SK-N-SH (cell line): ENCODE measurements at regions not wholly inside any gene's neighbourhood (a gene's known extent, or its start where the extent isn't known, plus 50 kb on each side); places are given as distances from the start of the nearest gene placed in this dataset.

Experiments used
- CTCF ChIA-PET: fragments of 300-600, 350-600 bp; formaldehyde crosslinking; extraction: SDS; loops from one replicate; lab custom pipeline; 2021; lab: Yijun Ruan, JAX
- POLR2A ChIA-PET: fragments of 350-600 bp; sonication (Branson Sonifier 250); formaldehyde crosslinking; extraction: SDS; loops from one replicate; lab custom pipeline; 2020; ENCODE audit warnings: antibody characterized with exemption, inconsistent platforms; lab: Yijun Ruan, JAX
- DNase-seq: peaks from one replicate; pipeline ENCODE4 v3.0.0; 2012
- H2AFZ ChIP-seq: fragments of 200-600 bp; sonication (generic); 2 replicates; pipeline ENCODE4 v1.8.1; 2016; ENCODE audit warnings: antibody characterized with exemption, mild to moderate bottlenecking, low read depth
- H3F3A ChIP-seq: fragments of 200-600 bp; sonication (generic); replicated peaks from 2 replicates; pipeline ENCODE3; 2016; ENCODE audit warnings: antibody characterized with exemption, mild to moderate bottlenecking; ENCODE audit not compliant: insufficient read depth
- H3K27ac ChIP-seq, 2 experiments: fragments of 200-500 bp in 1 of 2; fragments of 200-600 bp in 1 of 2; sonication (Bioruptor generic) in 1 of 2; sonication (generic), shearing (Covaris generic) in 1 of 2; 2 replicates each; pipeline versions ENCODE4 v1.5.1 to v1.6.1; 2014 to 2016; ENCODE audit warnings: low read depth in 2 of 2, inconsistent platforms in 1 of 2, low read length in 1 of 2, mild to moderate bottlenecking in 1 of 2, mixed read lengths in 1 of 2
- H3K27me3 ChIP-seq: fragments of 200-600 bp; sonication (generic), shearing (Covaris generic); 2 replicates; pipeline ENCODE4 v1.6.1; 2016; ENCODE audit warnings: mixed run types; ENCODE audit not compliant: insufficient read depth
- H3K36me3 ChIP-seq, 2 experiments: fragments of 200-500 bp in 1 of 2; fragments of 200-600 bp in 1 of 2; sonication (Bioruptor generic) in 1 of 2; sonication (generic) in 1 of 2; replicated peaks in 1 of 2; 2 replicates each; pipeline versions ENCODE3 to v1.5.1; 2014 to 2016; ENCODE audit warnings: low read length in 1 of 2, mild to moderate bottlenecking in 1 of 2; ENCODE audit not compliant: insufficient read depth in 2 of 2, control insufficient read depth in 1 of 2
- H3K4me1 ChIP-seq, 2 experiments: fragments of 200-500 bp in 1 of 2; fragments of 200-600 bp in 1 of 2; sonication (Bioruptor generic) in 1 of 2; sonication (generic), shearing (Covaris generic) in 1 of 2; 2 replicates each; pipeline versions ENCODE4 v1.5.1 to v1.6.1; 2014 to 2016; ENCODE audit warnings: low read depth in 1 of 2, low read length in 1 of 2, mixed run types in 1 of 2; ENCODE audit not compliant: insufficient read depth in 2 of 2, control insufficient read depth in 1 of 2
- H3K4me2 ChIP-seq: fragments of 200-600 bp; sonication (generic), shearing (Covaris generic); 2 replicates; pipeline ENCODE4 v1.6.1; 2017; ENCODE audit warnings: mixed run types
- H3K4me3 ChIP-seq, 2 experiments: fragments of 200-500 bp in 1 of 2; fragments of 200-600 bp in 1 of 2; sonication (Bioruptor generic) in 1 of 2; sonication (generic), shearing (Covaris generic) in 1 of 2; 2 replicates each; pipeline versions ENCODE4 v1.5.1 to v1.8.1; 2014 to 2016; ENCODE audit warnings: low read depth in 2 of 2, inconsistent platforms in 1 of 2, low read length in 1 of 2, mild to moderate bottlenecking in 1 of 2, mixed read lengths in 1 of 2, moderate library complexity in 1 of 2
- H3K79me2 ChIP-seq: fragments of 200-600 bp; sonication (generic); 2 replicates; pipeline ENCODE4 v1.8.1; 2017; ENCODE audit warnings: mild to moderate bottlenecking; ENCODE audit not compliant: insufficient read depth
- H3K9ac ChIP-seq: fragments of 200-600 bp; sonication (generic); 2 replicates; pipeline ENCODE4 v1.6.1; 2017; ENCODE audit warnings: mixed run types
- H3K9me2 ChIP-seq: fragments of 200-600 bp; sonication (generic); 2 replicates; pipeline ENCODE4 v1.6.1; 2017; ENCODE audit warnings: mixed run types
- H3K9me3 ChIP-seq: fragments of 200-600 bp; sonication (generic); 2 replicates; pipeline ENCODE4 v1.6.1; 2017; ENCODE audit warnings: mixed run types, mild to moderate bottlenecking, moderate library complexity
- H4K20me1 ChIP-seq: fragments of 200-600 bp; sonication (generic); 2 replicates; pipeline ENCODE4 v1.6.1; 2017; ENCODE audit warnings: mild to moderate bottlenecking, mixed run types; ENCODE audit not compliant: insufficient read depth
- CHD2 ChIP-seq: fragments of 150-350 bp; IDR thresholded peaks from 2 replicates; pipeline ENCODE4 v1.6.1; 2018; ENCODE audit warnings: low read length; ENCODE audit not compliant: partially characterized antibody
- ELF1 ChIP-seq: IDR thresholded peaks from 2 replicates; pipeline ENCODE4 v1.4.0; 2012
- FOSL2 ChIP-seq: IDR thresholded peaks from 2 replicates; pipeline ENCODE4 v1.4.0; 2012; ENCODE audit warnings: low read depth, mild to moderate bottlenecking, moderate library complexity, borderline replicate concordance
- FOXJ3 ChIP-seq: sonication (generic); formaldehyde crosslinking; IDR thresholded peaks from 2 replicates; pipeline ENCODE4 v1.5.1; 2020; ENCODE audit warnings: mild to moderate bottlenecking, missing genetic modification reagents
- GABPA ChIP-seq: IDR thresholded peaks from 2 replicates; pipeline ENCODE4 v1.4.0; 2012; ENCODE audit warnings: low read depth, mild to moderate bottlenecking
- GATA2 ChIP-seq: sonication (generic); formaldehyde crosslinking; IDR thresholded peaks from 2 replicates; pipeline ENCODE4 v1.5.0; 2020; ENCODE audit warnings: mild to moderate bottlenecking, missing genetic modification reagents
- IRF3 ChIP-seq: fragments of 150-350 bp; IDR thresholded peaks from 2 replicates; pipeline ENCODE4 v1.6.1; 2016; ENCODE audit warnings: mild to moderate bottlenecking, low read depth, low read length
- MEF2A ChIP-seq: IDR thresholded peaks from 2 replicates; pipeline ENCODE4 v1.4.0; 2012; ENCODE audit warnings: low read depth, borderline replicate concordance
- MXI1 ChIP-seq: IDR thresholded peaks from 2 replicates; pipeline ENCODE4 v1.6.1; 2012; ENCODE audit warnings: mild to moderate bottlenecking, low read depth, low read length, improper control_type of control experiment
- RAD21 ChIP-seq: IDR thresholded peaks from 2 replicates; pipeline ENCODE4 v1.6.1; 2012; ENCODE audit warnings: mild to moderate bottlenecking, low read length
- RCOR1 ChIP-seq: fragments of 150-350 bp; IDR thresholded peaks from 2 replicates; pipeline ENCODE4 v1.6.1; 2017; ENCODE audit warnings: antibody characterized with exemption, low read length
- RXRA ChIP-seq: IDR thresholded peaks from 2 replicates; pipeline ENCODE4 v1.4.0; 2012; ENCODE audit warnings: low read depth, mild to moderate bottlenecking, borderline replicate concordance
- SIN3A ChIP-seq: IDR thresholded peaks from 2 replicates; pipeline ENCODE4 v1.6.1; 2012; ENCODE audit warnings: low read depth, mild to moderate bottlenecking, low read length, moderate library complexity, borderline replicate concordance
- SMC3 ChIP-seq: IDR thresholded peaks from 2 replicates; pipeline ENCODE4 v1.6.1; 2012; ENCODE audit warnings: low read depth, low read length, improper control_type of control experiment
- YY1 ChIP-seq: IDR thresholded peaks from 2 replicates; pipeline ENCODE4 v1.4.0; 2012; ENCODE audit warnings: low read depth, mild to moderate bottlenecking
- ZBTB33 ChIP-seq: IDR thresholded peaks from 2 replicates; pipeline ENCODE4 v1.4.0; 2012; ENCODE audit warnings: low read depth, borderline replicate concordance
- WGBS: methylation state at CpG from one replicate; pipeline ENCODE4 v1.1.6; 2017; ENCODE audit warnings: low lambda C conversion rate; 5-methylcytosine and 5-hydroxymethylcytosine counted together
- TF ChIP-seq, protein P1 (sequence below): IDR thresholded peaks from 2 replicates; pipeline ENCODE4; 2012

DNA sequence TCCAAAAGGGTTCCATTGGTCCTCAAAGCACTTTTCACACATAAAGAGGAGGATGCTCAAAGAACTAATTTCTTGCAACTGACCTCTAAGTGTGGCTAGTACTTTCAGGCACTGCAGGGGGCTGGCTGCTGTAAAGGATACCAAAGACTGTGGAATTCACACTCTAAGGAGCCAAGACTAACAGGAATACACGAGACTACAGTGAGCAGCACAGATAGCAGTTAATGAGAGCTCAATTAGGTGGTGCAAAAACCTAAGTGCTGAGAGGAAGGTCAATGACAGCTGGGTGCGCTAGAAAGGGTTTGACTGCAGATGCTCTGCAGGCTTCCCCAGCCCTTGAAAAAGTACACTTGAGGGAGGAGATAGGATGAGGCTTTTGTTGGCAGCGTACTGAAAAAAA is 124.3 kb upstream of the NTM start:
- H3K27ac ChIP-seq: no peak overlapping the region
- no peaks in the 10 kb centered on the region for H3K9me3 ChIP-seq
- H3K4me3 ChIP-seq: no peak overlapping the region
- no peak overlapping the region for H3K4me2 ChIP-seq
- H3K9ac ChIP-seq: no peak overlapping the region
- H2AFZ ChIP-seq: no peak overlapping the region
- no peaks in the 10 kb centered on the region for H3K79me2 ChIP-seq
- 25% methylated on average over 3 of the region's 3 CpGs for WGBS
- CTCF ChIA-PET: interaction anchor here (0.6 to 1.4 kb wide), 3 partner anchors 9 to 22 kb away, joined by 3 to 4 read pairs (median 3); no protein-coding TSS in a partner anchor
- POLR2A ChIA-PET: no interaction called here
- H3K9me2 ChIP-seq: no peaks in the 10 kb centered on the region
- DNase-seq: no peak
- H3K27me3 ChIP-seq: no peaks in the 10 kb centered on the region
- H3F3A ChIP-seq: no peaks in the 10 kb centered on the region
- no peaks in the 10 kb centered on the region for H3K4me1 ChIP-seq
- no peaks in the 10 kb centered on the region for H3K36me3 ChIP-seq
- H4K20me1 ChIP-seq: no peaks in the 10 kb centered on the region
- TF ChIP-seq ZBTB33 (no peak), SIN3A (no peak), RCOR1 (no peak), GATA2 (no peak), CHD2 (no peak), FOXJ3 (CRISPR knock-in tag) (no peak), YY1 (no peak), RXRA (no peak), RAD21 (no peak), FOSL2 (no peak), MXI1 (no peak), IRF3 (no peak), MEF2A (no peak), ELF1 (no peak), SMC3 (no peak), GABPA (no peak)
- TF ChIP-seq, protein P1, sequence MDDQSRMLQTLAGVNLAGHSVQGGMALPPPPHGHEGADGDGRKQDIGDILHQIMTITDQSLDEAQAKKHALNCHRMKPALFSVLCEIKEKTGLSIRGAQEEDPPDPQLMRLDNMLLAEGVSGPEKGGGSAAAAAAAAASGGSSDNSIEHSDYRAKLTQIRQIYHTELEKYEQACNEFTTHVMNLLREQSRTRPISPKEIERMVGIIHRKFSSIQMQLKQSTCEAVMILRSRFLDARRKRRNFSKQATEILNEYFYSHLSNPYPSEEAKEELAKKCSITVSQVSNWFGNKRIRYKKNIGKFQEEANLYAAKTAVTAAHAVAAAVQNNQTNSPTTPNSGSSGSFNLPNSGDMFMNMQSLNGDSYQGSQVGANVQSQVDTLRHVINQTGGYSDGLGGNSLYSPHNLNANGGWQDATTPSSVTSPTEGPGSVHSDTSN: no peak
